ENCODE measurements at regions not wholly inside any gene's neighbourhood (a gene's known extent, or its start where the extent isn't known, plus 50 kb on each side); places are given as distances from the start of the nearest gene placed in this dataset.

- TF ChIP-seq POU6F1 (CRISPR knock-in tag; IDR thresholded peaks at IDR 0.05; ENCODE audit: borderline replicate concordance, low read depth) (no peak), GLIS3 (CRISPR knock-in tag; IDR thresholded peaks at IDR 0.05) (no peak)
Observed at GRCh38 chr7:54076616-54077015, 465.6 kb upstream of the VSTM2A start (continued).

GRCh38 chr7:54080525-54080924 is 461.6 kb upstream of the VSTM2A start:
- TF ChIP-seq TCF4 (CRISPR knock-in tag; IDR thresholded peaks at IDR 0.05; ENCODE audit: borderline replicate concordance) = peak; percentile 74; the same call in 1 of the 2 replicates
- no peak for TF ChIP-seq ISL1 (CRISPR knock-in tag; IDR thresholded peaks at IDR 0.05)
- TF ChIP-seq TSHZ2 (CRISPR knock-in tag; IDR thresholded peaks at IDR 0.05) = peak; percentile 58; the same call in 1 of the 2 replicates
- ATAC-seq = no peak; the same call in 2 of the 3 replicates

- peak; percentile 22; the same call in 1 of the 3 replicates for ATAC-seq
- no peak for TF ChIP-seq TCF4 (CRISPR knock-in tag; IDR thresholded peaks at IDR 0.05; ENCODE audit: borderline replicate concordance)
- no peak for TF ChIP-seq ESRRG (CRISPR knock-in tag; IDR thresholded peaks at IDR 0.05)
- no peak for TF ChIP-seq BACH2 (CRISPR knock-in tag; IDR thresholded peaks at IDR 0.05; ENCODE audit: borderline replicate concordance)
- TF ChIP-seq ZNF565 (CRISPR knock-in tag; conservative IDR thresholded peaks at IDR 0.05; ENCODE audit: low read depth) = no peak
- TF ChIP-seq ZNF8 (CRISPR knock-in tag; IDR thresholded peaks at IDR 0.05) = no peak
- TF ChIP-seq ARNTL (CRISPR knock-in tag; IDR thresholded peaks at IDR 0.05; ENCODE audit: borderline replicate concordance, low read depth) = no peak
- no peak for TF ChIP-seq ZFP3 (CRISPR knock-in tag; IDR thresholded peaks at IDR 0.05)
- TF ChIP-seq OSR1 (CRISPR knock-in tag; IDR thresholded peaks at IDR 0.05) = no peak
- no peak for TF ChIP-seq CREB5 (CRISPR knock-in tag; IDR thresholded peaks at IDR 0.05; ENCODE audit: low read depth)
- TF ChIP-seq CSDC2 (CRISPR knock-in tag; IDR thresholded peaks at IDR 0.05) = no peak
- TF ChIP-seq PPARA (CRISPR knock-in tag; IDR thresholded peaks at IDR 0.05; ENCODE audit: borderline replicate concordance) = no peak
Observed at GRCh38 chr7:54080971-54081370, 461.2 kb upstream of the VSTM2A start.

GRCh38 chr7:54084340-54084739 is 457.8 kb upstream of the VSTM2A start:
- TF ChIP-seq ESRRG (CRISPR knock-in tag; IDR thresholded peaks at IDR 0.05) = no peak
- no peak for TF ChIP-seq RARB (CRISPR knock-in tag; IDR thresholded peaks at IDR 0.05)
- no peak for TF ChIP-seq POU6F1 (CRISPR knock-in tag; IDR thresholded peaks at IDR 0.05; ENCODE audit: borderline replicate concordance, low read depth)
- TF ChIP-seq ZNF8 (CRISPR knock-in tag; IDR thresholded peaks at IDR 0.05) = no peak
- no peak for TF ChIP-seq ZNF70 (CRISPR knock-in tag; IDR thresholded peaks at IDR 0.05)
- TF ChIP-seq BACH2 (CRISPR knock-in tag; IDR thresholded peaks at IDR 0.05; ENCODE audit: borderline replicate concordance) = no peak
- no peak for TF ChIP-seq GLIS3 (CRISPR knock-in tag; IDR thresholded peaks at IDR 0.05)
- TF ChIP-seq CSRNP3 (CRISPR knock-in tag; IDR thresholded peaks at IDR 0.05) = no peak
- TF ChIP-seq ZFP3 (CRISPR knock-in tag; IDR thresholded peaks at IDR 0.05) = no peak
- TF ChIP-seq PPARA (CRISPR knock-in tag; IDR thresholded peaks at IDR 0.05; ENCODE audit: borderline replicate concordance) = no peak
- TF ChIP-seq PATZ1 (CRISPR knock-in tag; IDR thresholded peaks at IDR 0.05; ENCODE audit: borderline replicate concordance) = no peak
- TF ChIP-seq ZFP30 (CRISPR knock-in tag; IDR thresholded peaks at IDR 0.05) = no peak
- no peak for TF ChIP-seq SNAI2 (CRISPR knock-in tag; IDR thresholded peaks at IDR 0.05)
- TF ChIP-seq OSR1 (CRISPR knock-in tag; IDR thresholded peaks at IDR 0.05) = no peak
- TF ChIP-seq CREB5 (CRISPR knock-in tag; IDR thresholded peaks at IDR 0.05; ENCODE audit: low read depth) = no peak
- TF ChIP-seq ISL1 (CRISPR knock-in tag; IDR thresholded peaks at IDR 0.05) = no peak
- no peak for TF ChIP-seq ARNTL (CRISPR knock-in tag; IDR thresholded peaks at IDR 0.05; ENCODE audit: borderline replicate concordance, low read depth)
- no peak for ATAC-seq
